ENCODE measurements at regions not wholly inside any gene's neighbourhood (a gene's known extent, or its start where the extent isn't known, plus 50 kb on each side); places are given as distances from the start of the nearest gene placed in this dataset.

- Histone ChIP-seq H3K9me3 (no peaks in the 10 kb centered on the region), H3K4me3 (no peak overlapping the region), H3K4me1 (no peaks in the 10 kb centered on the region), H3K27me3 (no peaks in the 10 kb centered on the region), H3K27ac (no peak overlapping the region), H3K36me3 (no peaks in the 10 kb centered on the region)
- 77% methylated on average over 1 of the region's 1 CpG for WGBS
- DNase-seq (ENCODE audit: low spot score in 2 of 2): no peak
- TF ChIP-seq, protein P1, sequence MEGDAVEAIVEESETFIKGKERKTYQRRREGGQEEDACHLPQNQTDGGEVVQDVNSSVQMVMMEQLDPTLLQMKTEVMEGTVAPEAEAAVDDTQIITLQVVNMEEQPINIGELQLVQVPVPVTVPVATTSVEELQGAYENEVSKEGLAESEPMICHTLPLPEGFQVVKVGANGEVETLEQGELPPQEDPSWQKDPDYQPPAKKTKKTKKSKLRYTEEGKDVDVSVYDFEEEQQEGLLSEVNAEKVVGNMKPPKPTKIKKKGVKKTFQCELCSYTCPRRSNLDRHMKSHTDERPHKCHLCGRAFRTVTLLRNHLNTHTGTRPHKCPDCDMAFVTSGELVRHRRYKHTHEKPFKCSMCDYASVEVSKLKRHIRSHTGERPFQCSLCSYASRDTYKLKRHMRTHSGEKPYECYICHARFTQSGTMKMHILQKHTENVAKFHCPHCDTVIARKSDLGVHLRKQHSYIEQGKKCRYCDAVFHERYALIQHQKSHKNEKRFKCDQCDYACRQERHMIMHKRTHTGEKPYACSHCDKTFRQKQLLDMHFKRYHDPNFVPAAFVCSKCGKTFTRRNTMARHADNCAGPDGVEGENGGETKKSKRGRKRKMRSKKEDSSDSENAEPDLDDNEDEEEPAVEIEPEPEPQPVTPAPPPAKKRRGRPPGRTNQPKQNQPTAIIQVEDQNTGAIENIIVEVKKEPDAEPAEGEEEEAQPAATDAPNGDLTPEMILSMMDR (IDR thresholded peaks at IDR 0.05): no peak
- TF ChIP-seq POLR2AphosphoS5 (IDR thresholded peaks at IDR 0.05): no peak
- no peak for TF ChIP-seq EP300 (IDR thresholded peaks at IDR 0.05)
- no peak for TF ChIP-seq POLR2A (IDR thresholded peaks at IDR 0.05)
These were observed 1353.0 kb upstream of the SEL1L start for GRCh38 chr14:82886670-82887069.

DNA sequence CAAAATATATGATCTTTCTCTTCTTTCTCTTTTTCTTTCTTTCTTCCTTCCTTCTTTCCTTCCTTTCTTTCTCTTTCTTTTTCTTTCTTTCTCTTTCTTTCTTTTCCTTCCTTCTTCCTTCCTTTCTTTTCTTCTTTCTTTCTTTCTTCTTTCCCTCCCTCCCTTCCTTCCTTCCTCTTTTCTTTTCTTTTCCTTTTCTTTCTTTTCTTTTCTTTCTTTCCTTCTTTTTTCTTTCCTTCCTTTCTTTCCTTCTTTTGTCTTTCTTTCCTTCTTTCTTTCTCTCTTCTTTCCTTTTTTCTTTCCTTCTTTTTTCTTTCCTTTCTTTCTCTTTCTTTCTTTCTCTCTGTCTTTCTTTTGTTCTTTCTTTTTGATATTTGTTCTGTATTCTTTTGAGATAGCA lies 1356.0 kb upstream of the SEL1L start:
- no peaks in the 10 kb centered on the region for H3K4me1 ChIP-seq
- H3K27ac ChIP-seq: no peak overlapping the region
- no peak for TF ChIP-seq POLR2AphosphoS5 (IDR thresholded peaks at IDR 0.05)
- DNase-seq (ENCODE audit: low spot score in 2 of 2): no peak
- H3K9me3 ChIP-seq: no peaks in the 10 kb centered on the region
- no peaks in the 10 kb centered on the region for H3K27me3 ChIP-seq
- H3K36me3 ChIP-seq: no peaks in the 10 kb centered on the region
- no peak overlapping the region for H3K4me3 ChIP-seq

DNA sequence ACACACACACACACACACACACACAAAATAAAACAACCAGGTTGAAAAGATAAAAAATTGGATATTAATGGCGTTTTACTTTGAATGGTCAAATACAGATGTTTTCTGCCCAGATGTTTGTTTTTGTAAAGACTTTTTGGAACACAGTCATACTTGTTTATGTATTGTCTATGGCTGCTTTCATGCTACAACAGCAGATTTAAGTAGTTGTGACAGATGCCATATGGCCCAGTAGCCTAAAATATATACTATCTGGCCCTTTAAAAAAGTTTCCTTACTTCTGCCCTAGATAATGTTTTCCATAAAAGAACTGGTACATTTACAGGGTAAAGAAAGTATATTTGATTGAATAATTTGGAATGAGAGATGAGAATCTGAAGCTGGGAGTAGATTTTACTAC lies 1362.8 kb upstream of the SEL1L start:
- Histone ChIP-seq H3K36me3 (no peaks in the 10 kb centered on the region), H3K4me3 (no peak overlapping the region), H3K27ac (no peak overlapping the region), H3K9me3 (no peaks in the 10 kb centered on the region), H3K27me3 (no peaks in the 10 kb centered on the region), H3K4me1 (no peaks in the 10 kb centered on the region)
- WGBS: 89% methylated on average over 1 of the region's 1 CpG
- DNase-seq (ENCODE audit: low spot score in 2 of 2): no peak
- TF ChIP-seq EP300 (IDR thresholded peaks at IDR 0.05): no peak
- TF ChIP-seq, protein P1 (IDR thresholded peaks at IDR 0.05): no peak
- TF ChIP-seq POLR2AphosphoS5 (IDR thresholded peaks at IDR 0.05): no peak
- TF ChIP-seq POLR2A (IDR thresholded peaks at IDR 0.05): no peak

DNA sequence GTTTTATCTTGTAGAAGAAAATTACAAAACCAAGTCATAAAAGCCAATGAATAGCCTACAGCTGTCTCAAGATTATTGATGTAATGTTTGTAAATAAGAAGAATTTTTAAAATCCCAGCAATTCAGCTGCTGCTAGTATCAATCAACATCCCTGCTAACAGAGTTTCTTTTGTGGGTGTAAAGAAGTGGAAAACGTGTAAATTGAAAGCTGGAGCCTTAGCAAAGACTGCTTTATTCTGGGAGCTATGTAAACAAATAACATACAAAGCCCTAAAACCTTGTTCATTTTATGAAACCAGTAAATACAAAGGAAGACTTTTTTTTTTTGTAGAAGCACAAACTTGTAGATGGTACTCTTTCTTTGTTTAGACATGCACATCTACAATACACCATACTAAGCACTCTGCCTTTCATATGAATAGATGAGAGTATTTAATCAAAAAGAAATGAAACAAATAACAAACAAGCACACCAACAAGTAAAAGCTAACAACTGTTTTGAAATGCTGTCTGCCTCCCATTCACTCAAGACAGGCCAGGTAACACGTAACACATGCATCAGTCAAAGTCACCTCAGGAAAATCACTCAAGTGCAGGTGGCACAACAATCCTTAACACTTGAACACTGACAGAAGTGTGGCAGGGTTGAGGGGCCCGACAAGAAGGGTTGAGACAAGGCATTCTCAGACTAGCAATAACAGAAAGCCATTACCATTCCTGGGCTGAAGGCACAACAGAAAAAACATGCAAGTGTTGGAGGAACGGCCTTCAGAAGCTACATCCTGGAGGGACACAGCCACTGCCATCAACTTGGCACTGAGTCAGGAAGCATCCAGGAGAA lies 1364.0 kb upstream of the SEL1L start:
- TF ChIP-seq, protein P1 (IDR thresholded peaks at IDR 0.05): no peak
- TF ChIP-seq POLR2AphosphoS5 (IDR thresholded peaks at IDR 0.05) (no peak), POLR2A (IDR thresholded peaks at IDR 0.05) (no peak), EP300 (IDR thresholded peaks at IDR 0.05) (no peak)
- DNase-seq (ENCODE audit: low spot score in 2 of 2): no peak
- H3K27ac ChIP-seq: no peak overlapping the region
- WGBS: 66% methylated on average over 4 of the region's 4 CpGs
- H3K36me3 ChIP-seq: no peaks in the 10 kb centered on the region
- H3K4me3 ChIP-seq: no peak overlapping the region
- no peaks in the 10 kb centered on the region for H3K4me1 ChIP-seq
- no peaks in the 10 kb centered on the region for H3K27me3 ChIP-seq
- H3K9me3 ChIP-seq: no peaks in the 10 kb centered on the region

- 66% methylated on average over 2 of the region's 2 CpGs for WGBS
- Histone ChIP-seq H3K27me3 (no peaks in the 10 kb centered on the region), H3K9me3 (no peaks in the 10 kb centered on the region), H3K36me3 (no peaks in the 10 kb centered on the region), H3K4me1 (no peaks in the 10 kb centered on the region), H3K27ac (no peak overlapping the region), H3K4me3 (no peak overlapping the region)
- TF ChIP-seq EP300 (IDR thresholded peaks at IDR 0.05) (no peak), POLR2A (IDR thresholded peaks at IDR 0.05) (no peak), POLR2AphosphoS5 (IDR thresholded peaks at IDR 0.05) (no peak)
- TF ChIP-seq, protein P1 (IDR thresholded peaks at IDR 0.05): no peak
- no peak for DNase-seq (ENCODE audit: low spot score in 2 of 2)
These were observed 1372.1 kb upstream of the SEL1L start for GRCh38 chr14:82905762-82906161.
